22Rv1 (cell line): ENCODE measurements at regions not wholly inside any gene's neighbourhood (a gene's known extent, or its start where the extent isn't known, plus 50 kb on each side); places are given as distances from the start of the nearest gene placed in this dataset.

Experiments used
- H3K27ac ChIP-seq: fragments of 450-650 bp; 2 replicates; pipeline ENCODE4 v1.5.1; 2017
- ZFX ChIP-seq: fragments of 450-650 bp; IDR thresholded peaks from 2 replicates; pipeline ENCODE4 v1.6.1; 2017; ENCODE audit warnings: antibody characterized with exemption, borderline replicate concordance
- TF ChIP-seq, protein P1 (sequence below): fragments of 450-650 bp; IDR thresholded peaks from 2 replicates; pipeline ENCODE4 v1.5.1; 2017; ENCODE audit warnings: mild to moderate bottlenecking

DNA sequence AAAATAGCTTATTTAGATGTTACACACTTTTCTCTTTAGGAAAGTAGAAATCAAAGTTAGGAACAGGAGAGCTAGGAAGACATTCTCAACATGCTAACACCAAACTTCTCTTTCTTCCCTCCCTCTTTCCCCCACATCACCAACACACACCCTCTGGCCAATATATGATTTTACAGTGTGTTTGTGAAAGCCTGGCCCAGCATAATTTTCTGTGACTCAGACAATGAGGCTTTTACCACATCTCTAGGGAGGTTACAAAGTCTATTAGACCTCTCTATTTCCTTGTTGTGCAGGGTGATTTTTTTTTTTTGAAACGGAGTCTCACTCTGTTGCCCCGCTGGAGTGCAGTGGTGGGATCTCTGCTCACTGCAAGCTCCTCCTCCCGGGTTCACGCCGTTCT is 189.9 kb downstream of the AASDH start:
- H3K27ac ChIP-seq, result no peak overlapping the region
- TF ChIP-seq ZFX, result no peak
- TF ChIP-seq, protein P1, sequence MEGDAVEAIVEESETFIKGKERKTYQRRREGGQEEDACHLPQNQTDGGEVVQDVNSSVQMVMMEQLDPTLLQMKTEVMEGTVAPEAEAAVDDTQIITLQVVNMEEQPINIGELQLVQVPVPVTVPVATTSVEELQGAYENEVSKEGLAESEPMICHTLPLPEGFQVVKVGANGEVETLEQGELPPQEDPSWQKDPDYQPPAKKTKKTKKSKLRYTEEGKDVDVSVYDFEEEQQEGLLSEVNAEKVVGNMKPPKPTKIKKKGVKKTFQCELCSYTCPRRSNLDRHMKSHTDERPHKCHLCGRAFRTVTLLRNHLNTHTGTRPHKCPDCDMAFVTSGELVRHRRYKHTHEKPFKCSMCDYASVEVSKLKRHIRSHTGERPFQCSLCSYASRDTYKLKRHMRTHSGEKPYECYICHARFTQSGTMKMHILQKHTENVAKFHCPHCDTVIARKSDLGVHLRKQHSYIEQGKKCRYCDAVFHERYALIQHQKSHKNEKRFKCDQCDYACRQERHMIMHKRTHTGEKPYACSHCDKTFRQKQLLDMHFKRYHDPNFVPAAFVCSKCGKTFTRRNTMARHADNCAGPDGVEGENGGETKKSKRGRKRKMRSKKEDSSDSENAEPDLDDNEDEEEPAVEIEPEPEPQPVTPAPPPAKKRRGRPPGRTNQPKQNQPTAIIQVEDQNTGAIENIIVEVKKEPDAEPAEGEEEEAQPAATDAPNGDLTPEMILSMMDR, result no peak

DNA sequence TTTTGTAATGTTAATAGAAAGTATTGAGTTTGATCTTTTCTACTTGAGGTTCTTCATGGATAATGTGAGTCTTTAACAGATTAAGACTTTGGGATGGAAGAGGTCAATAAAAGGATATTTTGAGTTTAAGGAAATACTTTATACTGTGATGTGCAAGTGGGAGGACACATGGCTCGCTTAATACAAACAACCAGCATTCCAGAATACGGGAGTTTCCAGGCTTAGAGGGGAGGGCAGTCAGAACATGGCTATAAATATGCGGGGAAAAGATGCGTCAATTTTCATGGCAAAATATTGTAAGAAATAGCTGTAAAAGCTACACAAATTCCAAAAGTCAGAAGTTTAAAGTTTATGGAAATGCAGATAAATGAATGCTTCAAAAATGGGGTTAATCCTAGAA is 192.3 kb downstream of the AASDH start:
- TF ChIP-seq ZFX, result no peak
- TF ChIP-seq, protein P1, result no peak
- no peak overlapping the region for H3K27ac ChIP-seq

DNA sequence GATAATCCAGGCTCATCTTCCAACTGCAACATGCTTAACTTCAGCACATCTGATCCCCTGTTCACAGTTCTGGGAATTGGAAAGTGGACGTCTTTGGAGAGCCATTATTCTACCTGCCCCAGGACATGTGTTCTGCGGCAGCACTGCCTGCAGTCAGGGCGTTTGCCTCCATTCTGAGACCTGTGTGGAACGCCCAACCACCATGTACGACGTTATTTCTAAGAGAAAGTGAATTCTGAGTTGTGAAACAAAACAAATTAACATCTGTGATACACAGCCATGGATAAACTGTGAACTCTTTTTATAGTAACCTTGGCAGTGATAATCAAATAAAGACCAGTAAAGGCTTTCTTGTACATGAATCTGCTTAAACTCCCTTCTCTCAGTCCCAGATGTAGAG is 195.8 kb downstream of the AASDH start:
- no peak for TF ChIP-seq ZFX
- TF ChIP-seq, protein P1, result no peak
- H3K27ac ChIP-seq, result no peak overlapping the region

DNA sequence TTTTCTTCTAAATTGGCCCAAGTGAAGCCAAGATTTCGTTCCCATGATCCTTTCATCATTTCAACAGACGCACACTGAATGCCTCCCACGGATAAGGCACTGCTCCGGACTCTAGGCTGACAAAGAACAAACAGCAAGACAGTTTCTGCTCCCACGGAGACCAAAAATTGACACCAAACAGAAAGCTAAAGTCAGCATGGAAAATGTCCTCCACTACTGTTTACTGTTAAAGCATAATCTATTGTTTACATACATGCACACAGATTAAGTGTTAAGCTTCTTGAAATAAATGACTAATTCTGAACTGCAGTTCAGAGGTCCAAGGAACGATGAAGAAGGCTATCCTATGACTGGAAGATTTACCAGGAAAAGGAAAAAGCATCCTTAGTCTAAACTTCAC is 199.6 kb downstream of the AASDH start:
- TF ChIP-seq, protein P1, result no peak
- TF ChIP-seq ZFX, result no peak
- no peak overlapping the region for H3K27ac ChIP-seq

DNA sequence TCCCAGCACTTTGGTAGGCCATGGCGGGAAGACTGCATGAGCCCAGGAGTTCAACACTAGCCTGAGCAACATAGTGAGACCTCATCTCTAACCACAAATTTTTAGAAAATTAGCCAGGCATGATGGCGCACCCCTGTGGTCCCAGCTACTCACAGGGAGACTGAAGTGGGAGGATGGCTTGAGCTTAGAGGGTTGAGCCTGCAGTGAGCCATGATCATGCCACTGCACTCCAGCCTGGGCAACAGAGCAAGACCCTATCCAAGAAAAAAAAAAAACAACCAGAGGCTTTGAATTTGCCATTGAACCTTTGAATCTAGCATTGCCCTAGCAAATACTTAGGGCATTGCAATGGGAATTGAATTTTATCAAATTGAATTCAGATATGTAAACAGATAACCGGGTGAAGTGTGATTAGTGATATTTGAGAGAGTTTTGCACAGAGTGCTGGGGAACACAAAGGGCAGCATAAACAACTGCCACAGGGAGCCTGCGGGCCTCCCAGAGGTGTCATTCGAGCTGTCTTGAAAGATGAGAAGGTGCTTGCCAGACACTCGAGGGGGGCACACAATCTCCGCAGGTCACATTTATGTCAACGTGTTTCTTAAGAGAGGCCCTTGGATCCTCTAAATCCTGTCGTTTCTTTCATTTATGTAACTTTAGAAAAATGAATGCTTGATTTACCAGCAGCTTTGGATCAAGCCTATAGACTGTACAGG is 200.3 kb downstream of the AASDH start:
- H3K27ac ChIP-seq, result no peak overlapping the region
- TF ChIP-seq, protein P1, result no peak
- no peak for TF ChIP-seq ZFX

DNA sequence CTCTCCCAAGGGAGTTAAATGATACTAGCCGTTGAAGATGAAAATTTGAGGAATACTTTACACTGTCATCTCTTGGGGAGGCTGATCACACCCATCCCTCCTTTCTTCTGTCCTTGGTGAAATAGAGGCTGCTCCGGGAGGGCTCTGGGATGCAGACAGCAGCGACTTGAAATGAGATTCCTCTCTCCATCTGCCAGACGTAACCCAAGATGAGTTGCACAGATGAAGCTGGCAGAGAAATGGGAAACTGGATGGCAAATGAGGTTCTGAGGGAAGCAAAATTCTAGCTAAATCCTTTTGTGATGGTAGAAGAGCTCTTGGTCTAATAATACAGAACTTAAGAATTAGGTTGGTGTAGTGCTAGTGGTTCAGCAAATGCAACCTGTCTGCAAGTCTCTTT is 201.4 kb downstream of the AASDH start:
- H3K27ac ChIP-seq, result no peak overlapping the region

DNA sequence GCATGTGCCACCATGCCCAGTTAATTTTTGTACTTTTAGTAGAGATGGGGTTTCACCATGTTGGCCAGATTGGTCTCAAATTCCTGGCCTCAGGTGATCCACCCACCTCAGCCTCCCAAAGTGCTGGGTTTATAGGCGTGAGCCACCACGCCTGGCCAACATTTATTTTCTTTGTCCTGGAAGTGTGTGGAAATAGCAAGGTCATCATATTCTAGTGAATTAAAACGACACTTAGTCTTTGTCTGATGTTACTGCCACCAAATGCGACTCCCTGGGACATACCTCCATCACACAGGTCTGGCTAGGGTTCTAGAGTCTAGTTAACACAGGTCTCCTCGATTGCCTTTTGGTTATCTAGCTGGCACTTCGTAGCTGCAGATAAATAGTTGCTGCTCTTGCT is 203.1 kb downstream of the AASDH start:
- no peak overlapping the region for H3K27ac ChIP-seq
- TF ChIP-seq, protein P1, result no peak
- no peak for TF ChIP-seq ZFX

More for the DNA sequence above, 201.4 kb downstream of the AASDH start:
- no peak for TF ChIP-seq ZFX
- TF ChIP-seq, protein P1, result no peak
